ENCODE measurements at regions not wholly inside any gene's neighbourhood (a gene's known extent, or its start where the extent isn't known, plus 50 kb on each side); places are given as distances from the start of the nearest gene placed in this dataset.

DNA sequence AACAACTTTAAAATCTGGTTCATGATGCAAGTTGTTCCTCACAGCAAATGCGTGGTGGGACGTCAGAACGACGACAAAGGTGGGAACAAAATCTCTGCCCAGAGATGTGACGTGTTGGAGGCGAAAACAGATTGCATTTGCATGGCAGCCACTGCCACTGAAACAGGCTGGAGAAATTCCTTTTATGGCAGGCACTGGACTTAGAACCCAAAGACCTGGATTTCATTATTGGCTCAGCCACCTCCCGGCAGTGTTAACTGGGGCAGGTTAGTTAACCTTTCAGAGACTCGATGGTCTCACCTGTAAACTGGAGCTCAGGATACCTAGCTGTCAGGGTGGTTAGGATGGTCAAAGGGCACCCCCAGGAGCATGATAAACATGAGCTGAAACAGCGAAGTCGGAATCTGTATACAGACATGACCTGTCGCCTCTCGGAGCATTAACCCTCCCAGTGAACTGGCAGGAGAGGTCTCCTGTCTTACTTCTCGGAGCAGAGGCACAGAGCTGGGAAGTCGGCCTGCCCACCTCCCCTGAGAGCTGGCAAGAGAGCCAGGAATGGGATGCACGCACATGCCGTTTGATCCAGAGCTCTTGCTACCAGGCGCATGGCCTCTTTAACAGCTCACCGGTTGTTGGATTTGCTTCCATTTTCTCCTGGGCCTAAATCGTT, 59.2 kb upstream of the TARBP1 start (continued):
- no peak for TF ChIP-seq FOSL2 (CRISPR knock-in tag; IDR thresholded peaks at IDR 0.05)
- TF ChIP-seq ZFP36 (IDR thresholded peaks at IDR 0.05; ENCODE audit: borderline replicate concordance, low read depth, low read length, partially characterized antibody): no peak
- TF ChIP-seq, protein P1, sequence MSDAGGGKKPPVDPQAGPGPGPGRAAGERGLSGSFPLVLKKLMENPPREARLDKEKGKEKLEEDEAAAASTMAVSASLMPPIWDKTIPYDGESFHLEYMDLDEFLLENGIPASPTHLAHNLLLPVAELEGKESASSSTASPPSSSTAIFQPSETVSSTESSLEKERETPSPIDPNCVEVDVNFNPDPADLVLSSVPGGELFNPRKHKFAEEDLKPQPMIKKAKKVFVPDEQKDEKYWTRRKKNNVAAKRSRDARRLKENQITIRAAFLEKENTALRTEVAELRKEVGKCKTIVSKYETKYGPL (CRISPR knock-in tag; IDR thresholded peaks at IDR 0.05): no peak
- no peak for TF ChIP-seq NRL (CRISPR knock-in tag; IDR thresholded peaks at IDR 0.05; ENCODE audit: borderline replicate concordance)
- no peak for TF ChIP-seq RBAK (CRISPR knock-in tag; IDR thresholded peaks at IDR 0.05)
- no peak; the same call in 1 of the 2 replicates for TF ChIP-seq ZNF614 (CRISPR knock-in tag; IDR thresholded peaks at IDR 0.05; ENCODE audit: borderline replicate concordance)
- TF ChIP-seq CREB1 (IDR thresholded peaks at IDR 0.05): peak; percentile 85
- peak; percentile 84 for TF ChIP-seq CREB1 (CRISPR knock-in tag; IDR thresholded peaks at IDR 0.05)
- TF ChIP-seq KLF6 (CRISPR knock-in tag; IDR thresholded peaks at IDR 0.05): no peak
- TF ChIP-seq DNMT3B (CRISPR knock-in tag; conservative IDR thresholded peaks at IDR 0.05): no peak
- no peak for TF ChIP-seq TCF12 (IDR thresholded peaks at IDR 0.05)
- no peak for TF ChIP-seq TCF12 (CRISPR knock-in tag; IDR thresholded peaks at IDR 0.05)
- no peak for TF ChIP-seq SP140L (CRISPR knock-in tag; IDR thresholded peaks at IDR 0.05; ENCODE audit: borderline replicate concordance)
- TF ChIP-seq SALL2 (CRISPR knock-in tag; IDR thresholded peaks at IDR 0.05): no peak
- no peak for TF ChIP-seq ZSCAN30 (CRISPR knock-in tag; IDR thresholded peaks at IDR 0.05)
- TF ChIP-seq DPF2 (CRISPR knock-in tag; IDR thresholded peaks at IDR 0.05; ENCODE audit: borderline replicate concordance, low read depth): no peak
- TF ChIP-seq, protein P2, sequence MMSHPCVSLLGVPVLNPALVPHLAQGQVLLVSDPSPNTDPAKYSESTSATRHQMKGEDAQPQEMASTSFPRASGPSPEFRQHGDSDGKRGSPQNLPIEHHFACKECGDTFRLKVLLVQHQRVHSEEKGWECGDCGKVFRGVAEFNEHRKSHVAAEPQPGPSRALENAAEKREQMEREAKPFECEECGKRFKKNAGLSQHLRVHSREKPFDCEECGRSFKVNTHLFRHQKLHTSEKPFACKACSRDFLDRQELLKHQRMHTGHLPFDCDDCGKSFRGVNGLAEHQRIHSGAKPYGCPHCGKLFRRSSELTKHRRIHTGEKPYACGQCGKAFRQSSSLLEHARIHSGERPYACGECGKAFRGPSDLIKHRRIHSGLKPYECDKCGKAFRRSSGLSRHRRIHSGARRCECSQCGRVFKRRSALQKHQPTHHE (CRISPR knock-in tag; IDR thresholded peaks at IDR 0.05; ENCODE audit: borderline replicate concordance): no peak
- TF ChIP-seq, protein P3, sequence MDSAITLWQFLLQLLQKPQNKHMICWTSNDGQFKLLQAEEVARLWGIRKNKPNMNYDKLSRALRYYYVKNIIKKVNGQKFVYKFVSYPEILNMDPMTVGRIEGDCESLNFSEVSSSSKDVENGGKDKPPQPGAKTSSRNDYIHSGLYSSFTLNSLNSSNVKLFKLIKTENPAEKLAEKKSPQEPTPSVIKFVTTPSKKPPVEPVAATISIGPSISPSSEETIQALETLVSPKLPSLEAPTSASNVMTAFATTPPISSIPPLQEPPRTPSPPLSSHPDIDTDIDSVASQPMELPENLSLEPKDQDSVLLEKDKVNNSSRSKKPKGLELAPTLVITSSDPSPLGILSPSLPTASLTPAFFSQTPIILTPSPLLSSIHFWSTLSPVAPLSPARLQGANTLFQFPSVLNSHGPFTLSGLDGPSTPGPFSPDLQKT (CRISPR knock-in tag; IDR thresholded peaks at IDR 0.05; ENCODE audit: borderline replicate concordance): no peak
- TF ChIP-seq CHD4 (IDR thresholded peaks at IDR 0.05; ENCODE audit: borderline replicate concordance, low read length): no peak; the same call in 1 of the 2 replicates
- TF ChIP-seq, protein P4, sequence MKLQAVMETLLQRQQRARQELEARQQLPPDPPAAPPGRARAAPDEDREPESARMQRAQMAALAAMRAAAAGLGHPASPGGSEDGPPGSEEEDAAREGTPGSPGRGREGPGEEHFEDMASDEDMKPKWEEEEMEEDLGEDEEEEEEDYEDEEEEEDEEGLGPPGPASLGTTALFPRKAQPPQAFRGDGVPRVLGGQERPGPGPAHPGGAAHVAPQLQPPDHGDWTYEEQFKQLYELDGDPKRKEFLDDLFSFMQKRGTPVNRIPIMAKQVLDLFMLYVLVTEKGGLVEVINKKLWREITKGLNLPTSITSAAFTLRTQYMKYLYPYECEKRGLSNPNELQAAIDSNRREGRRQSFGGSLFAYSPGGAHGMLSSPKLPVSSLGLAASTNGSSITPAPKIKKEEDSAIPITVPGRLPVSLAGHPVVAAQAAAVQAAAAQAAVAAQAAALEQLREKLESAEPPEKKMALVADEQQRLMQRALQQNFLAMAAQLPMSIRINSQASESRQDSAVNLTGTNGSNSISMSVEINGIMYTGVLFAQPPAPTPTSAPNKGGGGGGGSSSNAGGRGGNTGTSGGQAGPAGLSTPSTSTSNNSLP (IDR thresholded peaks at IDR 0.05; ENCODE audit: low read depth, low read length): no peak
- TF ChIP-seq, protein P5, sequence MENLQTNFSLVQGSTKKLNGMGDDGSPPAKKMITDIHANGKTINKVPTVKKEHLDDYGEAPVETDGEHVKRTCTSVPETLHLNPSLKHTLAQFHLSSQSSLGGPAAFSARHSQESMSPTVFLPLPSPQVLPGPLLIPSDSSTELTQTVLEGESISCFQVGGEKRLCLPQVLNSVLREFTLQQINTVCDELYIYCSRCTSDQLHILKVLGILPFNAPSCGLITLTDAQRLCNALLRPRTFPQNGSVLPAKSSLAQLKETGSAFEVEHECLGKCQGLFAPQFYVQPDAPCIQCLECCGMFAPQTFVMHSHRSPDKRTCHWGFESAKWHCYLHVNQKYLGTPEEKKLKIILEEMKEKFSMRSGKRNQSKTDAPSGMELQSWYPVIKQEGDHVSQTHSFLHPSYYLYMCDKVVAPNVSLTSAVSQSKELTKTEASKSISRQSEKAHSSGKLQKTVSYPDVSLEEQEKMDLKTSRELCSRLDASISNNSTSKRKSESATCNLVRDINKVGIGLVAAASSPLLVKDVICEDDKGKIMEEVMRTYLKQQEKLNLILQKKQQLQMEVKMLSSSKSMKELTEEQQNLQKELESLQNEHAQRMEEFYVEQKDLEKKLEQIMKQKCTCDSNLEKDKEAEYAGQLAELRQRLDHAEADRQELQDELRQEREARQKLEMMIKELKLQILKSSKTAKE (CRISPR knock-in tag; IDR thresholded peaks at IDR 0.05; ENCODE audit: borderline replicate concordance): no peak
- no peak for TF ChIP-seq ATF7 (IDR thresholded peaks at IDR 0.05)
- no peak; the same call in 1 of the 2 replicates for TF ChIP-seq ATF7 (CRISPR knock-in tag; IDR thresholded peaks at IDR 0.05)

Data from HepG2 (cell line).